Epidermal melanocyte (primary cell): ENCODE measurements at regions not wholly inside any gene's neighbourhood (a gene's known extent, or its start where the extent isn't known, plus 50 kb on each side); places are given as distances from the start of the nearest gene placed in this dataset.
"Not testable (repeated sequence)": the region's sequence is repeated elsewhere in the genome, so short reads cannot be mapped to it uniquely, and the experiment has no call there.

ENCODE experiments used
- DNase-seq: peaks from one replicate; pipeline ENCODE4 v3.0.0; 2011; ENCODE audit warnings: low spot score; ENCODE audit not compliant: insufficient read length

DNA sequence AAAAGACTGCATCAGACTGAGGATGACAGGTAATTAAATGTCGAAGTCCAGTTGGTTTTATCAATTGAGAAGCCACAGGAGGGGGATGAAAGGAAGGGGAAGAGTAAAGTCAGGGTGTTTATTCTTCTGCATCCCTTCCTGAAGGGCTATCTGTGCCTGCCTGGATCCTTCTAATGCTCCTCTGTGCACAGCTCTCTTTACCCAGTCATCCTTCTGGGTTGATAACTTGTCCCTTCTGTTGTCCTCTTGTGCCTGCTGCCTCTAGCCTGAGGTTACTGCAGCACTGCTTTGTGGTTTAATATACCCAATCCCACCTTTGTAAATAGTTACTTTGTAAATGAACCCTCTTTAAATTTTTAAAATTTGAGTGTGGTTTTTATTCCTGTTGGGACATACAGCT lies 1127.3 kb downstream of the EPHA7 start:
- DNase-seq, result no peak

DNA sequence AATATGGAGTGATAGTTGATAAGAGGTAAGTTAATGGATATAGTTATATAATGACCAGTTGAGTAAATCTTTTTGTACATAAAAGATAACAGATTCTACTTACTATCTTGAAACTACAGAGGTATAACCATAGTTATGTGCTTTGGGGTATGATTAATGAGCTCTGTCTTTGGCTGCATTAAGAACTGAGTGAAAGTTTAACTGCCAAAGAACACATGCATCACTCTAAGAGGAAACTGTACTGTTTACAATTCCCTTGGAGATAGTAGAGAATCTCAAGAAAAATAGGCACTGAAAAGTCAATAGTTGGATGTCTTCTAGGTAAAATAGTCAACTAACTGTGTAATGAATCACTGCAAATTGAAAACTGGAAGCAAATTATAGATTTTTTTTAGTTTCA lies 1129.5 kb downstream of the EPHA7 start:
- no peak for DNase-seq

GRCh38 chr6:92281571-92282076 lies 1137.7 kb downstream of the EPHA7 start:
- DNase-seq, result no peak

DNA sequence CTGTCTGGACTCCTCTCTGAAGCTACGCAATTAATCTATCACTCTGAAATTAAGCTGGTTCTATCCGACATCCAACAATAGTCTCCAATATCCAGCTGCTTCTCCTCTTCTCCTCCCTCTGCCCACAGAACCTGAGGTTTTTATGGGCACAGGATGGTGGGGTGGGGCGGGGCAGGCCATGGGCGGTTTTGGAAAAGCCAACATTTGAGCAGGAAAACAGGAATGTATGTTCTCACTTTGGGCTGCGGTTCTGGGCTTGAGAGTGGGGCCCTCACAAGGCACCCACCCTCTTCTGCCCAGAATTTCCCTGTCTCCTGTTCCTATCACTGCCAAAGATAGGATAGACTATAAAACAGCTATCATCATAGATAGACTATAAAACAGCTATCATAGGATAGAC lies 1144.2 kb downstream of the EPHA7 start:
- DNase-seq, result no peak

- DNase-seq, result no peak
Measured at GRCh38 chr6:92274588-92274987, 1144.8 kb downstream of the EPHA7 start.

GRCh38 chr6:92273694-92274093 lies 1145.7 kb downstream of the EPHA7 start:
- DNase-seq, result no peak

DNA sequence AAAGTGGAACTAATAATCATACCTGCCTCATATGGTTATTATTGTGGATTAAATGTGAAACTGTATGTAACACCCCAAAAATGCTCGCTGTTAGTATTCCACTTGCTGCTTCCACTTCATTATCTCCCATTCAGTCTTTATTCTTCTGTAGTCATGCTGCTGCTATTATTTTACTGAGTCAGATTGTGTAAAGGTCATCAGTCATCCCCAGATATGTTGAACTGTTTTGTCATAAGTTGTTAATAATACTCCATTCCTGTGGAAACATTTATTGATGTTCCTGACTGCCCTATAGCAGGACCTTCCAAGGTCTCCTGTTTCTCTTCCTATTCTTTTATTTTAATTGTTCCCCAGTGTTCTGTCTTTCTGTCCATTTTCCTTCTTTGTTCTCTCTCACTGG lies 1148.3 kb downstream of the EPHA7 start:
- DNase-seq, result no peak

DNA sequence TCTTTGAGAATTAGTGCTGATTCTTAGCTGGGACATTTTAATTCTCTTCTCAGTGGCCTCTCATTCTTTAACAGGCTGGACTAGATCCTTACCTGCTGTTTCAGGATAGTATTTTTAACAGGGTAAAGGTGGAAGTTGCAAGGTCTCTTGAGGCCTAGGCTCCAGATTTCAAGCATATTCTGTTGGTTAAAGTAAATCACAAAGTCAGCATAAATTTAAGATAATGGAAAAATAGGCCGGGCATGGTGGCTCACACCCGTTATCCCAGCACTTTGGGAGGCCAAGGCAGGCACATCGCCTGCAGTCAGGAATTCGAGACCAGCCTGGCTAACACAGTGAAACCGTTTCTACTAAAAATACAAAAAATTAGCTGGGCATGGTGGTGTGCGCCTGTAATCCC lies 1149.0 kb downstream of the EPHA7 start:
- no peak for DNase-seq

DNA sequence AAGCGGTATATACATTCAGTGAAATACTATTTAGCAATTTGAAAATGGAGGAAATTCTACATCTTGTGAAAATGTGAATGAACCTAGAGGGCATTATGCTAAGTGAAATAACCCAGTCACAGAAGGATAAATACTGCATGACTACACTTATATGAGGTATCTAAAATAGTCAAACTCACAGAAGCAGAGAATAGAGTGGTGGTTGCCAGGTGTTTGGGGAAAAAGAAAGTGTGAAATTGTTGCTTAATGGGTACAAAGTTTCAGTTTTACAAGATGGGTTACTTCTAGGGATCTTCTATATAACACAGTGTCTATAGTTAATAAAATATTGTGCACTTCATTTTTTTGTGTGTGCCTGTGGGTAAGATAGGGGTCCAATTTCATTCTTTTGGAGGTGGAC lies 1152.0 kb downstream of the EPHA7 start:
- DNase-seq, result no peak

- no peak for DNase-seq
Measured at GRCh38 chr6:92263864-92264263, 1155.5 kb downstream of the EPHA7 start.

DNA sequence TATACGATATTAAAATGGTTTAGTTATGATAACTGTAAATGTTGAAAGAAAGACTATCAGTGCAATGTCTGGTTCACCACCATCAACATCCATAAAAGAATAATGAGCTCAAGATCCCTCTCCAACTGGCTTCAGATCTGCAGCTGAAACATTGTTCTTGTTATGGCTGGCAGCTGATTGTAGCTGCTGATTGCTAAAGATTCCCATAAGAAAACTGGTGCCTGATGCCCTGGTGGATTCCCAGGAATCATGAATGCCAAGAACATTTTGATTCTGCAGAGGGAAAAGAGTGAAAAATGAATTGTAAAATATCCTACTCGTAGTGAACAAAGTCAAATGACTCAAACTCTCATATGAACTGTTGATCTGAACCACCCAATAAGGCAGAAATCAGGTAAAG lies 1160.2 kb downstream of the EPHA7 start:
- DNase-seq, result no peak

- no peak for DNase-seq
Measured at GRCh38 chr6:92243315-92243714, 1176.0 kb downstream of the EPHA7 start.

GRCh38 chr6:92231171-92231701 lies 1188.1 kb downstream of the EPHA7 start:
- DNase-seq, result no peak

GRCh38 chr6:92219987-92220386 lies 1199.4 kb downstream of the EPHA7 start:
- DNase-seq, result not testable (repeated sequence)

DNA sequence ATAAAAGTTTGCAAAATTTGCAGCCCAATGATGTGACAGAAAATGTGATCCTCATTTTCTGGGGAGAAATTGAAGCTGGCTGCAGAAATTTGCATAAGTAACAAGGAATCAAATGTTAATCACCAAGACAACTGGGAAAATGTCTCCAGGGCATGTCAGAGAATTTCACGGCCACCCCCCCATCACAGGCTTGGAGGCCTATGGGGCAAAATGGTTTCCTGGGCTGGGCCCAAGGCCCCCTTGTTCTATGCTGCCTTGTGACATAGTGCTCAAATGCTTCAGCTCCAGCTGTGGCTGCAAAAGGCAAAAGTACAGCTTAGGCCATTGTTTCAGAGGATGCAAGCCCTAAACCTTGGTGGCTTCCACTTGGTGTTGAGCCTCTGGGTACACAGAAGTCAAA lies 1202.6 kb downstream of the EPHA7 start:
- no peak for DNase-seq

DNA sequence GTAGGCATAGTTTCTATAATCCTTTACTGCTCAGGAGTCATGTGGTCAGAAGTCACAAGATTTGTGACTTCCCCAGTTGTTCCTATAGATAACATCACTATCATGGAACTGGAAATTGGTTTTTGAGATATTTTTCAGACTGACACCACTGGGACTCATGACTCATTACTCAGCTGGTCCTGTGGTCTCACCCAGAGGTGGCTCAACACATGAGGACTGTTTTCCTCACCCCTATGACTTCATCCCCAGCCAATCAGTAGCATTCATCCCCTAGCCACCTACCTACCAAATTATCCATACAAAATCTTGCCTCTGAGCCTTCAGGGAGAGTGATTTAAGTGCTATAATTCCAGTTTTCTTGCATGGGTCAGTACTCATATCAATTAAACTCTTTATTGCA lies 1217.7 kb downstream of the EPHA7 start:
- DNase-seq, result no peak

- no peak for DNase-seq
Measured at GRCh38 chr6:92196325-92196724, 1223.0 kb downstream of the EPHA7 start.

GRCh38 chr6:92195796-92196195 lies 1223.6 kb downstream of the EPHA7 start:
- no peak for DNase-seq

DNA sequence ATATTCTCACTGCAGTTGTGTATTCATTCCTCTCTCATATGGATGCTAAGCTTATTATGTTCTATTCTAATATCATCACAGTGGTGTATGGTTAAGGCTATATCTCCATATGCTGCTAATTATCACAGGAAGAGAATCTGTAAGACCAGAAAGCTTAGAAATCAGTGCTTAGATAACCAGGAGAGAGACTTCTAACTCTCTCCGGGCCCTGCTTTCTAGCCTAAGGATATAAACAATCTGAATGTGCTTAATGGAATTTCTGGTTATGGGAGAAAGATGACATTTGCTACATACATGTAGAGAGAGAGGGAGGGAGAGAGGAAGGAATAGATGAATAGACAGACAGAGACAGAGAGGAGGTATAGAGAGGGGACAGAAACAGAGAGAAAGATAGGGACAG lies 1231.3 kb downstream of the EPHA7 start:
- no peak for DNase-seq

DNA sequence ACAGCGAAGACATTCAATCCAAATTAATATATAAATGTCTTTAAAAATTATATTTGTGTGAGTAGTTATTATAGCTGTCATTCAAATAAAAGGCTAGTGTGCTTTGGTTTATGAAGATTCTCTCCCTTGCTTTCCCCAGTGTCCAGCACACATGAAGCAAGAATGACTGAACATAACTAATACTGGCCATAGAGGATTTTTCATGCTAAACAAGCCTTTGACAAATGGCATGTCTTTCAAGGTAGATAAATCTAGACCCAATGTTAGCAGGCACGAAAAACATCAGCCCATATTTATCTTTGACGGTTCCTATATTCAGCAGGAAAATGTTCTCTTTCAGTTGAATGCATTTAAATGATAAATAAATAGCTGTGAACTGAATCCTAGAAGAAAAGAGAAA lies 1234.4 kb downstream of the EPHA7 start:
- DNase-seq, result no peak

DNA sequence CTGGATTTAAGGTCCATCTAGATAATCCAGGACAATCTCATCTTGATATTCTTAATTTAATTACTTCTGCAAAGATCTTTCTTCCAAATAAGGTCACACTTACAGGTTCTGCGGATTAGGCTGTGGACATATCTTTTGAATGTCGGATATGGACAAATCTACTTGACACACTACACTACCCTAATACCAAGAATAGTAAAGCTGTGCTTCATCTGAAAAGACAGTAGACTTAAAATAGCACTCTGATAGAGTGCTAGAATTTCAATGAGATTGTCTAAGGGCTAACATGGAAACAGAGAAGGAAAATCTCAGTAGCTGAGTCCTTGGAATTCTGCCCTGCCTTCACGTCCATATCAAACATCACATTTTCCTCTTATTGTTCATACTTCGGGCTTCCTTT lies 1238.0 kb downstream of the EPHA7 start:
- DNase-seq, result no peak

DNA sequence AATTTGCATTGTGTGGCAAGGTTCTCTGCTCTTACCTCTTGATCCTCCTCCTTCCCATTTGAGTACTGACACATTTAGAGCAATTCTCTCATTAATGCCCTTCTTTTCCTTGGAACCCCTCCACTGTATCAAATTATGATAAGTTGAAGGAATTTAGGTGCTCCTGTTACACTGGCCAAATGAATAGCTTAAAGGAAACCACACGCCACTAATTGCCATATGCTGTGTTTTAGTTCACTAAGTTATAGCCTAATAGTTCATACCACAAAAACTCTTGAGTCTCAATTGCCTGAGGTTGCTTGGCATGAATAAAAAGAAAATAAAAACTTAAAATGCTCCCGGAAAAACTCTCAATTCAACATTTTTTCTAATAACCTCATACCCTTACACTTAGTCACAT lies 1239.3 kb downstream of the EPHA7 start:
- no peak for DNase-seq

GRCh38 chr6:92176666-92177065 lies 1242.7 kb downstream of the EPHA7 start:
- no peak for DNase-seq
